Activated CD4-positive, CD25-positive, alpha-beta regulatory T cell treated with anti-CD3 and anti-CD28 coated beads, Interleukin-2, amount 50 U/mL, for 72 hours (primary cell): ENCODE measurements at regions not wholly inside any gene's neighbourhood (a gene's known extent, or its start where the extent isn't known, plus 50 kb on each side); places are given as distances from the start of the nearest gene placed in this dataset.
"Not testable (repeated sequence)": the region's sequence is repeated elsewhere in the genome, so short reads cannot be mapped to it uniquely, and the experiment has no call there.

Source experiments
- DNase-seq: peaks from one replicate; pipeline ENCODE4 v3.0.0; 2021

- DNase-seq, result no peak
Observed at GRCh38 chr7:41576166-41576565, 126.7 kb downstream of the INHBA start.

- no peak for DNase-seq
Observed at GRCh38 chr7:41574377-41574776, 128.5 kb downstream of the INHBA start.

DNA sequence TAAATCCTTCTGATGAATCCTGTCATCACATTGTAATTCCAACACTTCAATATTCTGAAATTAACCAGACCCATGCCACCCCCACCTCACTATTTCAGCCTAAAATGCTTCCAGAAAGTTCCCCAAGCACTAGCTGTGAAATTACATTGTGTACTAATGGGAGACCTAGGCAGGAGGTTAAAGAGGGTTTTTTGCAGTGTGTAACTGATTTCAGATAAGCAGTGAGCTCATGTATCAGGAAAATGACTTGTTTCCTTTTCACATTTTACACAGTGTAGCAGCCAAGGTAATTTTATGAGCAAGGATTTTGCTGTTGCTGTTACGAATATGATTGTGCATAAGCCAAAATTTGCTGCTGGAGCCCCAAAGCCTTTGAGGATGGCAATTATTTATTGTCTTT is 129.0 kb downstream of the INHBA start:
- no peak for DNase-seq

DNA sequence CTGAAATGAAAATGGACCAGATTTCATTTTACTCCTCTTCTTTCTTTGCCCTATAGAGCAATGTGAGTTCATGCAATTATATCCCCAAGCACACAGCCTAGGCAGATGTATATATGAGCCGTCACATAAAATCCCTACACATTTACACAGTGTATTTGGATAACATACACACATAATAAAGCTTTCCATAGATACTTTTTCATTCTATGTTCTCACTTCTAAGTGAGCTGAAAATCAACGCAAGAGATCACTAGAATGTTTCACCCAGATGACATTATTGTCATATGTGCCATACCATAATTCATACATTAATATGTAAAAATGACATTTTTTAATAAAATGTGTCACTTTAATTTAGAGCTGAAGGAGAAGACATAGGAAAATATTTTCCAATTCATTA is 129.4 kb downstream of the INHBA start:
- no peak for DNase-seq

- no peak for DNase-seq
Observed at GRCh38 chr7:41573015-41573414, 129.9 kb downstream of the INHBA start.

- DNase-seq, result no peak
Observed at GRCh38 chr7:41571573-41571972, 131.3 kb downstream of the INHBA start.

GRCh38 chr7:41570766-41571165 is 132.1 kb downstream of the INHBA start:
- no peak for DNase-seq

DNA sequence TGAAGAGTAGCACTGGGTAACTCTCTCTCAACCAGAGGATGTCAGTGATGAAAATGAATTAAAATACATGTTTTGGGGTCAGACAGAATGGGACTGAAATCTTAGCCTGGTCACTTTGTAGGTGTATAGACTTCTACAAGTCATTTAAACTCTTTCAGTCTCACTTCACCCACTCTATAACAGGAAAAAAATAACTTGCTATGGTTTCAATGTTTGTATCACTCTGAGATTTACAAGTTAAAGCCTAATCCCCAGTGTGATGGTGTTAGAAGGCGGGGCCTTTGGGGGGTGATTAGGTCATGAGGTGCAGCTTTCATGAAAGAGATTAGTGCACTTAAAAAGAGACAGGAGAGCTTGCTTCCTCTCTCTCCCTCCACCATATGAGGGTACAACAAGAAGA is 134.8 kb downstream of the INHBA start:
- no peak for DNase-seq

- DNase-seq, result no peak
Observed at GRCh38 chr7:41567731-41568114, 135.2 kb downstream of the INHBA start.

DNA sequence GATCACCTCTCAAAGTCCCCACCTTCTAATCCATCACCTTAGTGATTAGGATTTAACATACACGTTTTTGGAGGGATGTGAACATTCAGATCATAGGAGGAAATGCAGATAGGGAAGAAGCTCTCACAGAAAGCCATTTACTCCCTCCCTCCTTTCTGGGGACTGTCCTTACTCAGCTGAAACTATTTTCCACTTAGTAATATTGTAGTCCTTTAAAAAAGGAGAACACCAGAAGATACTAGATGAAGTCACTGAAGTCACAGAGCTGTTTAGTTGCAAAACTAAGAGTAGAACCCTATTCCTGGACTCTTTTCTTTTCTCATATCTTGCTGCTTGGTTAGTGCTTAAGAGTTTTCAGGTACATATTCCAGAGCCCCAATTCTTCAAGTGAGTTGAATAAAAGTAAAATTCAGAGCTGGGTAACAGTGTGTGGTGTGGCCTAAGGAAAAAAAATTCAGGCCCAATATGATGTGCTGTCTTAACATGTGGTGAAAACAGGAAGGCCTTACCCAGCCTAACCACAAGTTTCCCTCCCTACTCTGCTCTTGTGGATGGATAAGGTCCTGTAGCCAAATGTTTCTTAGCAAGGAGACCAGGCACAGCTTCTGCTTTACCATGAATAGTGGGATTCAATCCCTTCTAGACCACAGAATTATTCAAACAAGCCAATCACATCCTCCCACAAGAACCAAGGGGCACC is 135.7 kb downstream of the INHBA start:
- DNase-seq, result no peak

- DNase-seq, result no peak
Observed at GRCh38 chr7:41566581-41566980, 136.3 kb downstream of the INHBA start.

DNA sequence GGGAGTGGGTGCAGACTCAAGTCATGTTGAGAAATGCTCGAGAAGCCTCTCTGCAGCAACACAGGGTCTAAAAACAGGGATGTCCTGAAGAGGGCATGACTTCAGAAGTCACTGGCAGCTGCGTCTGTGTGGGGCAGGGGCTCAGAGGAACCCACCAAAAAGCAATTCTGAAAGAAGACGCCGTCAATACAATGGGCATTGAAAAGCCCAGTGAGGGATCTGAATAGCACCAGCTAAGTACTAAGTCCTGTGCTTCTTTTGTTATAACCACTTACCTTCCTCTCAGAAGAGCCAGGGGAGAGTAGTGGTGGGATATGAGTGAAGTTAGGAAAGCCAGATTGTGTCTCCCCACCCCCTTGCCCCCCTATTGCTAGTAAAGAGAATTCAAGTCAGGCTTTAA is 137.2 kb downstream of the INHBA start:
- DNase-seq, result no peak

GRCh38 chr7:41559426-41559825 is 143.5 kb downstream of the INHBA start:
- no peak for DNase-seq

DNA sequence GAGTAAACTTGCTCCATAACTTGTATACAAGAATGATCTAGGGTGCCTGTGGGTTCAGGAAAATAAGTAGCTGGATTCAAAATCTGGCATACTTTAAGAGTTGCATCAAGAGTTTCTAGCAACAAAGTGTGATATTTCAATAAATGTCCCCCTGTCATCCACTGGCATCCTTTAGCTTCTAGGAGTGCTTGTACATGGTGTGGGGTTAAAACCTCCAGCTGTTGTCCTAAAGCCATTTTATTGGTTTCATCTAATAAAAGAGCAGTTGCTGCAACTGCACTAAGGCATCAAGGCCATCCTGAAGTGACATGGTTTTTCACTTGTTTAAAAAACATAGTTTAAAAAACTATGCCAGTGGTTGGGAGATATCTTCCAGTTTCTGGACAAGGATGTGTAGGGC is 148.4 kb downstream of the INHBA start:
- DNase-seq, result no peak

DNA sequence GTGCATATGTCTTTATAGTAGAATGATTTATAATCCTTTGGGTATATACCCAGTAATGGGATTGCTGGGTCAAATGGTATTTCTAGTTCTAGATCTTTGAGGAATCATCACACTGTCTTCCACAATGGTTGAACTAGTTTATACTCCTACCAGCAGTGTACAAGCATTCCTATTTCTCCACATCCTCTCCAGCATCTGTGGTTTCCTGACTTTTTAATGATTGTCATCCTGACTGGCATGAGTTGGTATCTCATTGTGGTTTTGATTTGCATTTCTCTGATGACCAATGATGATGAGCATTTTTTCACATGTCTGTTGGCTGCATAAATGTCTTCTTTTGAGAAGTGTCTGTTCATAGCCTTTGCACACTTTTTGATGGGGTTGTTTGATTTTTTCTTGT is 152.8 kb downstream of the INHBA start:
- DNase-seq, result not testable (repeated sequence)

- no peak for DNase-seq
Observed at GRCh38 chr7:41544241-41544640, 158.6 kb downstream of the INHBA start.

- no peak for DNase-seq
Observed at GRCh38 chr7:41540601-41541000, 162.3 kb downstream of the INHBA start.

GRCh38 chr7:41538810-41539724 is 163.8 kb downstream of the INHBA start:
- no peak for DNase-seq

- DNase-seq, result no peak
Observed at GRCh38 chr7:41536873-41537665, 165.8 kb downstream of the INHBA start.

- no peak for DNase-seq
Observed at GRCh38 chr7:41536122-41536872, 166.6 kb downstream of the INHBA start.

DNA sequence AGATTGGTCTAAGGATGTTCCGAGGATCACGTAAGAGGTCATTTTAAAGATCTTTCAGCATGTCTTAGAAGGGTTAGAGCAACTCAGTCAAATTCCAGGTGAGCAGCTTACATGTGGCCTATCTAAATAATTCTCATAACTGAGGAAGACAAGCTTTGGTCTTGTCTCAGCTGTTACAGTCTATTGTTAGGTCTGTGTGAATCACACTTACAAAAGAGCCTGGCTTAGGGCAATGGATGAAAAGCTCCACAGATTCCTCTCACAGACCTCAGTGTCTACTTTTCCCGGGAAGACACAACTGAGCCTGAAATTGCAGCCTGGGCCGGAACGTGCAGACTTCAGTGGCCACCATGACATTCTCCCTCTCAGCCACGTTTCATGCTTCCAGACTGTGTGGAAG is 173.1 kb downstream of the INHBA start:
- DNase-seq, result no peak

- no peak for DNase-seq
Observed at GRCh38 chr7:41524876-41525275, 178.0 kb downstream of the INHBA start.

- no peak for DNase-seq
Observed at GRCh38 chr7:41520445-41520844, 182.4 kb downstream of the INHBA start.
